GM12878 (cell line): ENCODE measurements at regions not wholly inside any gene's neighbourhood (a gene's known extent, or its start where the extent isn't known, plus 50 kb on each side); places are given as distances from the start of the nearest gene placed in this dataset.

Source experiments
- ATAC-seq: fragments of 200-7000 bp; cut with Tn5 transposase; 3 replicates; pipeline ENCODE4 v1.9.1; 2020; ENCODE audit warnings: mild to moderate bottlenecking, moderate library complexity
- BruUV-seq: library from RNA; stranded (reverse); fragments of 400-500 nt; replicated peaks from 2 replicates; lab custom pipeline; 2021; lab: Mats Ljungman, UMichigan
- CTCF ChIA-PET: fragments of 300-600 bp; sonication (Branson Sonifier 250); formaldehyde crosslinking; extraction: SDS; loops from one replicate; lab custom pipeline; 2021; ENCODE audit warnings: inconsistent platforms; lab: Yijun Ruan, JAX
- POLR2A ChIA-PET: fragments of 350-600 bp; formaldehyde crosslinking; extraction: SDS; loops from one replicate; lab custom pipeline; 2021; ENCODE audit warnings: inconsistent platforms; lab: Charles Lee
- RAD21 ChIA-PET: fragments of 300-600 bp; sonication (Branson Sonifier 250); formaldehyde crosslinking; loops from one replicate; lab custom pipeline; 2023; ENCODE audit warnings: antibody characterized with exemption; ENCODE audit not compliant: unreplicated experiment; lab: Charles Lee
- SMC1A ChIA-PET: fragments of 300-600 bp; sonication (Branson Sonifier 250); formaldehyde crosslinking; loops from one replicate; lab custom pipeline; 2023; ENCODE audit not compliant: unreplicated experiment, uncharacterized antibody; lab: Charles Lee
- DNase-seq: peaks from one replicate; pipeline ENCODE4 v3.0.0-alpha.2; 2011; ENCODE audit warnings: low read depth, low spot score
- FAIRE-seq: peaks from 3 replicates; lab custom pipeline; 2011; peaks lifted over from hg19 to GRCh38; lab: Jason Lieb, UNC
- H2AFZ ChIP-seq: 2 replicates; pipeline ENCODE4 v1.6.0; 2011; ENCODE audit warnings: low read depth, low read length, control low read depth; ENCODE audit not compliant: control insufficient read depth
- H3K27ac ChIP-seq: 2 replicates; pipeline ENCODE4 v1.5.1; 2011; ENCODE audit warnings: control low read depth; ENCODE audit not compliant: control insufficient read depth, insufficient read depth
- H3K27me3 ChIP-seq, 2 experiments: replicated peaks in 1 of 2; 2 replicates each; pipeline versions ENCODE4 v1.6.0 to v1.6.1; 2011; ENCODE audit warnings: low read length in 1 of 2; ENCODE audit not compliant: control insufficient read depth in 2 of 2, insufficient read depth in 2 of 2
- H3K36me3 ChIP-seq, 2 experiments: 2 replicates each; pipeline ENCODE4 v1.5.1; 2011; ENCODE audit warnings: low read length in 1 of 2; ENCODE audit not compliant: control insufficient read depth in 2 of 2, insufficient read depth in 2 of 2
- H3K4me1 ChIP-seq: 2 replicates; pipeline ENCODE4 v1.6.1; 2011; ENCODE audit warnings: mild to moderate bottlenecking, low read length, moderate library complexity, mixed read lengths; ENCODE audit not compliant: control insufficient read depth, insufficient read depth
- H3K4me2 ChIP-seq: 2 replicates; pipeline ENCODE4 v1.6.0; 2011; ENCODE audit warnings: control low read depth; ENCODE audit not compliant: control insufficient read depth, insufficient read depth
- H3K4me3 ChIP-seq: fragments of 200-600 bp; sonication (generic); 2 replicates; pipeline ENCODE4 v1.5.1; 2016
- H3K79me2 ChIP-seq: 2 replicates; pipeline ENCODE4 v1.6.0; 2011; ENCODE audit warnings: low read length; ENCODE audit not compliant: control insufficient read depth, insufficient read depth
- H3K9ac ChIP-seq: 2 replicates; pipeline ENCODE4 v1.8.0; 2011; ENCODE audit warnings: low read length, control low read depth, mixed read lengths; ENCODE audit not compliant: control insufficient read depth, insufficient read depth
- H3K9me3 ChIP-seq: replicated peaks from 3 replicates; pipeline ENCODE4 v1.5.1; 2011; ENCODE audit warnings: mild to moderate bottlenecking, low read length; ENCODE audit not compliant: control insufficient read depth, insufficient read depth
- H4K20me1 ChIP-seq: 2 replicates; pipeline ENCODE4 v1.6.0; 2011; ENCODE audit not compliant: control insufficient read depth, insufficient read depth
- BMI1 ChIP-seq: fragments of 450-650 bp; IDR thresholded peaks from 2 replicates; pipeline ENCODE4 v1.6.1; 2016; ENCODE audit warnings: mild to moderate bottlenecking, moderate library complexity, borderline replicate concordance
- CEBPB ChIP-seq, 2 experiments: fragments of 150-350 bp in 1 of 2; IDR thresholded peaks; 2 replicates each; pipeline ENCODE4 v1.6.1; 2012 to 2014; ENCODE audit warnings: low read depth in 2 of 2, low read length in 2 of 2, borderline replicate concordance in 1 of 2, inconsistent platforms in 1 of 2
- CUX1 ChIP-seq: IDR thresholded peaks from 2 replicates; pipeline ENCODE4 v1.6.1; 2012; ENCODE audit warnings: improper control_type of control experiment, low read depth, low read length; ENCODE audit not compliant: insufficient replicate concordance
- EP300 ChIP-seq, 2 experiments: fragments of 150-350 bp in 1 of 2; IDR thresholded peaks; 2 replicates each; pipeline ENCODE4 v1.6.1; 2011 to 2012; ENCODE audit warnings: low read depth in 2 of 2, low read length in 2 of 2, borderline replicate concordance in 1 of 2, improper control_type of control experiment in 1 of 2, inconsistent platforms in 1 of 2; ENCODE audit not compliant: control insufficient read depth in 1 of 2
- ESRRA ChIP-seq: IDR thresholded peaks from 2 replicates; pipeline ENCODE4 v1.6.1; 2012; ENCODE audit warnings: mild to moderate bottlenecking, low read length, improper control_type of control experiment
- HDAC6 ChIP-seq: fragments of 200-600 bp; sonication (generic); IDR thresholded peaks from one replicate; pipeline ENCODE4 v1.8.0; 2017; ENCODE audit warnings: antibody characterized with exemption; ENCODE audit not compliant: unreplicated experiment
- IRF4 ChIP-seq: IDR thresholded peaks from 2 replicates; pipeline ENCODE4 v1.6.1; 2011; ENCODE audit warnings: low read depth, low read length
- MXI1 ChIP-seq: fragments of 150-350 bp; IDR thresholded peaks from 2 replicates; pipeline ENCODE4 v1.6.1; 2011; ENCODE audit warnings: low read depth, mild to moderate bottlenecking, inconsistent platforms, low read length, improper control_type of control experiment
- PRDM15 ChIP-seq: fragments of 450-650 bp; formaldehyde crosslinking; IDR thresholded peaks from 2 replicates; pipeline ENCODE4 v1.4.0; 2020; ENCODE audit warnings: mild to moderate bottlenecking, moderate library complexity
- ZNF207 ChIP-seq: fragments of 450-650 bp; IDR thresholded peaks from 2 replicates; pipeline ENCODE4 v1.6.1; 2014; ENCODE audit warnings: antibody characterized with exemption, mild to moderate bottlenecking, borderline replicate concordance
- ZNF274 ChIP-seq: IDR thresholded peaks from one replicate; pipeline ENCODE4 v1.8.0; 2011; ENCODE audit not compliant: insufficient read length, insufficient read depth
- WGBS: methylation state at CpG from one replicate; pipeline ENCODE4 v1.1.6; 2016; ENCODE audit warnings: low lambda C conversion rate; ENCODE audit not compliant: insufficient replicate concordance, insufficient coverage; ENCODE audit errors: missing lambda C conversion rate; 5-methylcytosine and 5-hydroxymethylcytosine counted together
- in situ Hi-C: fragments of 300-500 bp; cut with MboI; formaldehyde crosslinking; loops from 9 replicates; pipeline ENCODE4 v1.14.3; 2018; ENCODE audit warnings: mixed read lengths
- intact Hi-C: fragments of 100-400 bp; cut with micrococcal nuclease; formaldehyde crosslinking; loops from one replicate; pipeline ENCODE4 v1.14.2; 2022; ENCODE audit not compliant: unreplicated experiment

GRCh38 chr10:118920206-118920605 lies 109.3 kb upstream of the NANOS1 start (continued):
- no peak for TF ChIP-seq ZNF274
- TF ChIP-seq EP300 (IDR thresholded peaks at IDR 0.05; ENCODE audit: borderline replicate concordance in 1 of 2, control insufficient read depth in 1 of 2, low read depth in 2 of 2, low read length in 2 of 2) = no peak
- TF ChIP-seq CUX1 = no peak
- no peak for TF ChIP-seq IRF4

- intact Hi-C loops = no loop called here
- Histone ChIP-seq H2AFZ (no peak overlapping the region), H3K9ac (no peak overlapping the region), H3K79me2 (no peaks in the 10 kb centered on the region), H3K4me2 (no peak overlapping the region), H3K36me3 (no peaks in the 10 kb centered on the region), H3K4me1 (no peaks in the 10 kb centered on the region), H3K4me3 (no peak overlapping the region), H3K27me3 (no peaks in the 10 kb centered on the region; a peak in 1 of 4 replicates), H4K20me1 (no peaks in the 10 kb centered on the region), H3K9me3 (no peaks in the 10 kb centered on the region), H3K27ac (no peak overlapping the region)
- RAD21 ChIA-PET = no interaction called here
- in situ Hi-C loops = no loop called here
- BruUV-seq = no TSS peak
- CTCF ChIA-PET = no interaction called here
- WGBS = 0% methylated on average over 1 of the region's 1 CpG
- POLR2A ChIA-PET = no interaction called here
- ATAC-seq (no peak), DNase-seq (no peak), FAIRE-seq (no peak)
- SMC1A ChIA-PET = no interaction called here
- no peak for TF ChIP-seq BMI1
- no peak for TF ChIP-seq CEBPB (IDR thresholded peaks at IDR 0.05; ENCODE audit: borderline replicate concordance in 1 of 2, low read depth in 2 of 2, low read length in 2 of 2)
- no peak for TF ChIP-seq HDAC6
- TF ChIP-seq ZNF207 = no peak
- no peak for TF ChIP-seq ESRRA
- TF ChIP-seq MXI1 = no peak
- no peak for TF ChIP-seq PRDM15 (CRISPR knock-in tag)
Observed at GRCh38 chr10:118922226-118922625, 107.3 kb upstream of the NANOS1 start.
